LNCaP clone FGC (cell line): ENCODE measurements at regions not wholly inside any gene's neighbourhood (a gene's known extent, or its start where the extent isn't known, plus 50 kb on each side); places are given as distances from the start of the nearest gene placed in this dataset.

Source experiments
- DNase-seq: peaks from one replicate; pipeline ENCODE4 v3.0.0-alpha.2; 2011; ENCODE audit warnings: low read depth
- H3K4me3 ChIP-seq: 2 replicates; pipeline ENCODE4 v1.5.1; 2011; ENCODE audit warnings: mild to moderate bottlenecking, low read depth, low read length, control low read depth
- TF ChIP-seq, protein P1 (sequence below): IDR thresholded peaks from 2 replicates; pipeline ENCODE4 v1.5.1; 2012; ENCODE audit warnings: mild to moderate bottlenecking; ENCODE audit not compliant: control insufficient read depth, insufficient read depth; ENCODE audit errors: extremely low read depth

DNA sequence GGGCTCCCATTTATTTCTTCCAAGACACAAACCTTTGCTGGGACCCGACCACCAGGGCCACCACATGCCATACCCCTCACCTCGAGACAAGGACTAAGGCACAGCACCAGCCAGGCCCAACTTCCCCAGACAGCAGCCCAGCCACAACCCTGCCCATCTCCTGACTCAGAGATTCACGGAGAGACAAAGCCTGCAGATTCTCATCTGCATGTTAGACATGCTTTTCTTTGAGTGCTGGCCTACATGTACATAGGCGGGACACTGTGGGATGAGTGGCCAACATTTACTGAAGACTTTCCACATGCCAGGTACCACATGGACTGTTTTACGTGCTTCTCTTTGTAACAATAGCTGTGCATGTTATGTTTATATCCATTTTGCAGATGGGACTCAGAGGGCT, 221.3 kb upstream of the ZMIZ1 start:
- H3K4me3 ChIP-seq = no peak overlapping the region
- DNase-seq = no peak
- TF ChIP-seq, protein P1, sequence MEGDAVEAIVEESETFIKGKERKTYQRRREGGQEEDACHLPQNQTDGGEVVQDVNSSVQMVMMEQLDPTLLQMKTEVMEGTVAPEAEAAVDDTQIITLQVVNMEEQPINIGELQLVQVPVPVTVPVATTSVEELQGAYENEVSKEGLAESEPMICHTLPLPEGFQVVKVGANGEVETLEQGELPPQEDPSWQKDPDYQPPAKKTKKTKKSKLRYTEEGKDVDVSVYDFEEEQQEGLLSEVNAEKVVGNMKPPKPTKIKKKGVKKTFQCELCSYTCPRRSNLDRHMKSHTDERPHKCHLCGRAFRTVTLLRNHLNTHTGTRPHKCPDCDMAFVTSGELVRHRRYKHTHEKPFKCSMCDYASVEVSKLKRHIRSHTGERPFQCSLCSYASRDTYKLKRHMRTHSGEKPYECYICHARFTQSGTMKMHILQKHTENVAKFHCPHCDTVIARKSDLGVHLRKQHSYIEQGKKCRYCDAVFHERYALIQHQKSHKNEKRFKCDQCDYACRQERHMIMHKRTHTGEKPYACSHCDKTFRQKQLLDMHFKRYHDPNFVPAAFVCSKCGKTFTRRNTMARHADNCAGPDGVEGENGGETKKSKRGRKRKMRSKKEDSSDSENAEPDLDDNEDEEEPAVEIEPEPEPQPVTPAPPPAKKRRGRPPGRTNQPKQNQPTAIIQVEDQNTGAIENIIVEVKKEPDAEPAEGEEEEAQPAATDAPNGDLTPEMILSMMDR = no peak

DNA sequence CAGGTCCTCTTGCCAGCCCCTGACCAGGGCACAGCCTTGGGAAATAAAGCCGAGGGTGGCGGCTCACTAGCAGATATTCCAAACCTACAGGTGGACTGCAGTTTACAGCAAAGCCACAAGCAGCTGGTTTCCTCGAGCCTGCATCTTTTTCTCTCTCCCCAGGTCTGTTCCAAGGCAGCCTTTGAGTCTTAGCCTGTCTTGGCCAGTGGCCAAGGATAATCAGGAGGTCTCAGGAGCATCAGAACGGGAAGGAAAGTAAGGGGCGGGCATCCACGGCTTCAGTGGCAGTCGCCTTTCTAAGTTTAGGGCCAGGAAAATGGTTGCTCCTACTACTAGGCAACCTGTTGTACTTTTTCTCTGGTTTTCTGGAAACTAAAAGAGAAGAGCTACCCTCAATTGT, 219.7 kb upstream of the ZMIZ1 start:
- TF ChIP-seq, protein P1 = no peak
- no peak overlapping the region for H3K4me3 ChIP-seq
- DNase-seq = no peak

DNA sequence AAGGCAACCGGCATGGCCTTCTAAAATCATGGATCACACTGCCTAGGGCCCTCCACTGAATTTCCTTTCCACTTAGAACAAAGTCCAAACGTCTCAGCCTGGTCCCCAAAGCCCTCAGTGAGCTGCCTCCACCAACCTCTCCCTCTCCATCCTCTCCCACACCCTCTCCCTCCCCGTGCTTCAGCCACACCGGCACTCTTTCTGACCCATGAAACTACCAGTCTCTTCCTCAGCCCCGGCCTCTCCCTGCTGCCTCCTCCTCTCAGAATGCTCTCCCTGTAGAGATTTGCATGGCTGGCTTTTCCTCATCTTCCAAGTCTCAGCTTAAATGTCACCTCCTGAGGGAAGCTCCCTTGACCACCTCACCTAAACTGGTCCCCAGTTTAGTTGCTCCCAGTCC, 219.0 kb upstream of the ZMIZ1 start:
- DNase-seq = no peak
- no peak overlapping the region for H3K4me3 ChIP-seq

DNA sequence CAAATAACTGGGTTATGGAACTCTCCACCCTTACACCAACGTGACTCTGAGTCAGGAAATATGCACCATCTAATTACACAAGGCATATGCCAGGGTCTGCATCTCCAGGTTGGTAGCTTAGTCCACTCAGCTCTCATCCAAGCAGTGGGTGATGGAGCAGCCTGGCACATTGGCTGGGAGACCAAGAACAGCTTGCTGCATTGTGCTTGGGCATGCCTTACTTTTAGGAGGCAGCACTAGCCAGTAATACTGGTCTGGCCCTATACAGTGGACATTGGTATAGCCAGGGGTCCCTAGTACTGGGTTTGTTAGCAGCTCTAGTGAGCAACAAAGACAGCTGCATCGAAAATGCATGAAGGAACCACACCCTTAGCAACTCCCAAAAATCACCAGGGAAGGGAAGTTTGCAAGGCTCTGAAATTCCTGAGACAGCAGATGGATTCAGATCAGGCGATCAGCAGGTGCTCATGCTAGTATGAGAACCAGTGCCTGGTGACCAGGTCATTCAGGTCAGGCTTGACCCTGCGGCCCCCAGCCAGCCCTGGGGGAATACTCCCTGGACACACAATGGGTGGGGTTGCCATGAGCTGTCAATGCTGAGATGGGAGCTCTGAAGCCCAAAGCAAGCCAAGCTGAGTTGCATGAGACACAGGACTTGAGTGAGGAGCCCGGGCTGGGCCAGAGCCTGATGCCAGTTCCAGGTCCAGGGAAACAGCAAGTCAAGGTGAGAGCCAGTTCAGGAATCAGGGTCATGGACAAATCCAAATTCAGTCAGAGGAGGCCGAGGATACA, 217.9 kb upstream of the ZMIZ1 start:
- H3K4me3 ChIP-seq = no peak overlapping the region
- TF ChIP-seq, protein P1 = no peak
- no peak for DNase-seq

More for the DNA sequence above, 219.0 kb upstream of the ZMIZ1 start:
- TF ChIP-seq, protein P1 = no peak

DNA sequence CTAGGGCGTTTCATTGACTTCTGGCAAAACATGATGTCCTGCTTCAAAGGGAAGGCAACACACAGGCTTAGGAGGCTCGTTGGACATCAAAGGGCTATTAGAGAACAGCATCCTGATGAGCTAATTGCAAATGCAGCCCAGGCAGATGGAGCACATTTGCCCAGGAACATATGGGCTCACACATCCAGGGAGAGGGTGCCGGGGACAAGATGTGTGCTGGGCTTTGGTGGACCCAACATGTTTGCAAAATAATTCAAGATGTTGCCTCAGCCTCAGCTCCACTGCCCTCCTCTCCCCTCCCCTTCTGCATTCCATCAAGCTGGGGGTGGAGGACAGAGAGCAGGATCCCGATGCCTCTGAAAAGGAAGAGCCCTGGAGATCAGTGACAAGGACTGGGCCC, 217.1 kb upstream of the ZMIZ1 start:
- no peak for DNase-seq
- TF ChIP-seq, protein P1 = no peak
- H3K4me3 ChIP-seq = no peak overlapping the region

DNA sequence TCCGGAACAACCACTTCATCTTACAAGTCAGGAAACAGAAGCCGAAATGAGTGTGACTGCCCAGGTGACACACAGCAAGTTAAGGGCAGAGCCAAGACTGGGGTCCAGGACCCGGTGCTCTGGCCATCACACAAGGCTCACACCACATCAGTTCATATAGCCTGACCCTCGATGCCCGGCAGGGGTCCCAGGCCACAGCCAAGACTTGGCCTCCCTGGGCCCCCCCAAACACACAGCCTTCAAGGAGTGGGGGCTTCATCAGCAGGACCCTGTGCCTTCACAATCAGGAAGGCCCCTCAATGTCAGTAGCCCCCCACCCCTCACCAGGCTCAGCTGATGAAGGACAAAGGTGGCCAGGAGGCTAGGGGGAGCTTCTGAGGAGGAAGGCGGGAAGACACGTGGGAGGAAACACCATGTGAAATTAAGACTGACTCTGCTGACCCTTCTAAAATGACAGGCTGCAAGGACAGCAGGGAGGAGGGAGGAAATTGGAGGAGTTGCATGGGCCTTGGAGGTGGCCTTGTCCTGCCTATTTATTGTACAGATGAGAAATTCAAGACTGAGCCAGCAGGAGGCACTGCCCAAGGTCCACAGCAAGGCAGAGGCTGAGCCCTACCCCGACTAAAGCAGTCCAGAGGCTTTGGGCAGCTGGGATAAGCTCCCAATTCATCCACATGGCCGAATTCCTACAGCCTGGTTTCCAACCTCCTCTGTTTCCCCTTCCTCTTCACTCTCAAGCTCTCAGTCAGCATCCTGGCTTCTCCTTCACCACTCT, 216.1 kb upstream of the ZMIZ1 start:
- TF ChIP-seq, protein P1 = no peak
- DNase-seq = no peak
- H3K4me3 ChIP-seq = no peak overlapping the region

DNA sequence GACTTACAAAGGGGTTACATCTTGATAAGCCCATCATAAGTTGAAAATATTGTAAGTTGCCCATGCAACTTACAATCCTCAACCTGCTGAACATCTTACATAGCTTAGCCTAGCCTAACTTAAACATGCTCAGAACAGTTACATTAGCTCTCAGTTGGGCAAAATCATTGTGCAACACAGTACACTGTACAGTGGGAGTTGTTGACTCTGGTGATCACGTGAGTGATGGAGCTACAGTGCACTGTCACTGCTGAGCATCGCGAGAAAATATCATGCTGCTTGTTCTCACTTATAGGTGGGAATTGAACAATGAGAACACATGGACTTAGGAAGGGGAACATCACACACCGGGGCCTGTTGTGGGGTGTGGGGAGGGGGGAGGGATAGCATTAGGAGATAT, 214.9 kb upstream of the ZMIZ1 start:
- DNase-seq = no peak
- no peak overlapping the region for H3K4me3 ChIP-seq
- TF ChIP-seq, protein P1 = no peak
